NCI-H1092 treated with DMSO at 0.1 percent for 48 hours (cell line): ENCODE measurements at regions not wholly inside any gene's neighbourhood (a gene's known extent, or its start where the extent isn't known, plus 50 kb on each side); places are given as distances from the start of the nearest gene placed in this dataset.
"Not testable (repeated sequence)": the region's sequence is repeated elsewhere in the genome, so short reads cannot be mapped to it uniquely, and the experiment has no call there.

Experiments
- DNase-seq: peaks from one replicate; lab custom pipeline; 2025; lab: John Stamatoyannopoulos, UW

DNA sequence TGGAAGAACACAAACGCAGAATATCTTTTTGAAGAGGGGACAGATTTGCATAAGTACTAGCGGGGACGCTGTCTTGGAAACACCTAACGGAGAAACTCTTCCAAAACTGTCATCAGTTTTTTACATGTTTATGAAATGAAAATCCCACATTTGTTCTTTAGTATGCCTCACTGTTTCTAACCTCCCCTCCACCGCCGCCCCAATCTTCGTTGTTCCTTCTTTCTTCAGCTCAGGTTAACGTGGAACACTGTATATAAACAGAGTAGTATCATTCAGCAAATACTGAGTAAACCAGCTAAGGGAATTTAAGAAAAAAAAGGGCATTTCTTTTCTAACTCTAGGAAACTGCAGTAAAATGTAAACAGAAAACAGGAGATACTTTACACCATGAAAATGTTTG is 2345.6 kb downstream of the PCDH7 start:
- no peak for DNase-seq

GRCh38 chr4:33067221-33067620 is 2347.1 kb downstream of the PCDH7 start:
- DNase-seq: no peak

- DNase-seq: no peak
Measured at GRCh38 chr4:33068539-33068938, 2348.4 kb downstream of the PCDH7 start.

- no peak for DNase-seq
Measured at GRCh38 chr4:33071535-33071934, 2351.4 kb downstream of the PCDH7 start.

DNA sequence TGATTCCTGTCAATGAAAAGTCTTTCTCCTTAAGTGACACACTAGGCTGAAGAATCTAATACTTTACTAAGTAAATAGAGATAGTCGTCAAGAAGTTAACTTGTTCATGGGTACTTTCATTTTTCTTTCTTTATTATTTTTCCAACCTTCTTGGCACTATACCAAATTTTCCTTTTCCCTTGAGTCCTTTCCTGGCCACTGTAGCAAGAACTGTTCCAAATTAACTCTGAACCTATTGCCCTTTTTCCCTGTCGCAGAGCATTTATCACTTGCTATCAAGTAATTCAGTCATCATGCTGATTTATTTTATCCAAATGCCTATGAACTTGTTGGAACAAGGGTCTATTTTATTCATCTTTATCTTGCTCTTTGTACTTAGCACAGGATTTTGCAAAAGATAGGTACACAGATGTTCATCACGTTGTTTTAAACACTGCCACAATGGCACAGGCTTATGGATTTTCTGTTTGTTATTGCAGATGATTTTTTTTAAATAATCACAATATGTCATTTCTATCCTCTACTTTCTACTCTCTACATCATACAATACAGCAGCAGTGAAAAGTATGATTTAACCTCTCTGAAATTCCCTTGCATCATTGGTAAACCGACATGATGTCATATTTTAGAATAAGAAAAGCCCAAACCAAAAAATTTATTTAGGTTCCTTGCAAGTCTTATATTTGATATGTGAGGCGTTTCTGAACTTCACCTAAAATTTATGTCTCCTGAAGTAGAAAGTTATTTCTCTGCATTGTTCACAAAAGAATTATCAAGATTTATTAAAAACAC is 2352.3 kb downstream of the PCDH7 start:
- no peak for DNase-seq

DNA sequence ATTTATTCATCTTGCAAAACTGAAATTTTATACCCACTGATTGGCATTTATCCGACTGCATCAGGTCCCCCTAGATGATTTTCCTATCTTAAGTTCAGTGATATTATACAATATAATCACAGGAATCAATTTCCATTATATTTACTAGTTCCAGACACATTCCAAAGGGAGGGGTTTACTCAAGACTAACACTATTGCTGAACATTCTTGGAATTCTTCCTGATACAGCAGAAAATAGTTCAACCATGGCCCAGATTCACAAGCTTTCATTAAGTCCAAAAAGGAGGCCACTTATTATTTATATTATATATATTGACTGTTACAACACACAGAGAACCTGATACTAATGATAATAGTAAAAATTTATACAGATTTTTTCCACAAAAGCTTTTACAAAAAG is 2353.6 kb downstream of the PCDH7 start:
- DNase-seq: no peak

- DNase-seq: no peak
Measured at GRCh38 chr4:33078145-33078544, 2358.0 kb downstream of the PCDH7 start.

DNA sequence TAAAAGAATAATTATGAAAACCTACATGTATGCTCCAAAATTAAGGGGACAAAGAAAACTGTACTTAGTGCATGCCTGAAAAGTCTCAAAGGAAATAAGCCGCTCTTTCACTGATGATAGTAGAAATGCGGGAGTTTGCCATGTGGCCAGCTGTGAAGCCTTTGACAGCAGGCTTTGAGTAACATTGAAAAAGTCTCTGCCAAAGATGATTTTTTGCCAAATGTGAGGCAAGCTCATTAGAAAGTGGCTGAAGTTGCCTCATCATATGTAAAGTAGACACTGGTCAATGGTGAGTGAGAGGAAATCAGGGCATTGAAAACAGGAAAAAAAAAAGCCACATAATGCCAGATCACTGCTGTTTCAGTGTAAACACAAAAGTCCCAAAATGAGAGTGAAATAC is 2360.1 kb downstream of the PCDH7 start:
- no peak for DNase-seq

- no peak for DNase-seq
Measured at GRCh38 chr4:33085709-33086108, 2365.5 kb downstream of the PCDH7 start.

- no peak for DNase-seq
Measured at GRCh38 chr4:33086331-33086925, 2366.3 kb downstream of the PCDH7 start.

- DNase-seq: no peak
Measured at GRCh38 chr4:33088713-33089112, 2368.5 kb downstream of the PCDH7 start.

DNA sequence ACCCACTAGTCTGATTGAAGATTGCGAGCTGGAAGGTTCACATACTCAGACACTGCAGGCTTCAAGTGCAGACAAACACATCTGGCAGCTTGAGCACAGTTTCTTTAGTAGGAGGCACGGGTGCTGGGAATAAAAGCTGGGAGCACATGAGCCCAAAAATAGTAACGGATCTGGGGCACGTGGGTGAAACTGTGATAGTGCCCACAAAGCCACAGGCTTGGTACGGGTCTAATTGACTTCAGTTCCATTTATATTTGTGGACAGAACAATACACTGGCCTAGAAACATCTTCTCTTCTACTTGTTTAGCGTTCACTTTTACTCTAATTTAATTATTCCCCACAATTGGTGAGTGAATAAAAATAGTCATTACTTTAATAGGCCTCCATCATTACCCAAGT is 2370.7 kb downstream of the PCDH7 start:
- no peak for DNase-seq

DNA sequence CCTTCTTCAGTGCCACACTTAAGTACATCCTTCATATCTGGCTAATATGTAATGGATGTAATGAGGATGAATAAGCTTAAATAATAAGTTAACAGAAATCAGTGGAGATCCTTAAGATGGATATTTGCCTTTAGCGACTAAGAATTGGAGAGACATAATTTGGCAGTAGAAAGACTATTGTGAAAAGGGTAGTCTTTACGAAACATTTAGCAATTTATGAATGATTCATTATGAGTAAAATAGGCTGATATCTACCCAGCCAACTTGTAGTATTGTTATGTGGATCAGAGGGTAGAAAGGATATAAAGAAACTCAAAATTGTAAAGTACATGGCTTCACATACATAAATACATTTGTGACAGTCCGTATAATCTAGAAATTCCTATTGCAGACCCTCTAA is 2371.8 kb downstream of the PCDH7 start:
- no peak for DNase-seq

DNA sequence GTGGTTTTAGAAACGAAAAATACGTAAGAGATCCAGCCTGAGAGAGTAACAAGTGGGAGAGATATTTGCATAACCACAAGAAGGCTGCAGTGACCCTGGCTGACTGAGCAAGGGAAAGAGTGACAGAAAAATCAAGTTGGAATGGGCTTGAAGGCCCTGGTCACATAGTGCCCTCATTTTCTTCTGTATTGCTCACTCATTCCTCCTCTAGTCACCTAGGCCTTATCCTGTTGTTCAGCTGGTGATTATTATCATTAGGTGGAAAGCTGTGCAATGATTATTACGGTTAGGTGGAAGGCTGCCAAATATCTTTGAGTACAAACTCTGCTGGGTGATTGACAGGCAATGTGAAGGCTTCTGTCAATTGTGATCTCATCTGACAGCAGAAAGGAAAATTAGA is 2384.1 kb downstream of the PCDH7 start:
- DNase-seq: no peak

GRCh38 chr4:33107814-33108213 is 2387.6 kb downstream of the PCDH7 start:
- DNase-seq: no peak

DNA sequence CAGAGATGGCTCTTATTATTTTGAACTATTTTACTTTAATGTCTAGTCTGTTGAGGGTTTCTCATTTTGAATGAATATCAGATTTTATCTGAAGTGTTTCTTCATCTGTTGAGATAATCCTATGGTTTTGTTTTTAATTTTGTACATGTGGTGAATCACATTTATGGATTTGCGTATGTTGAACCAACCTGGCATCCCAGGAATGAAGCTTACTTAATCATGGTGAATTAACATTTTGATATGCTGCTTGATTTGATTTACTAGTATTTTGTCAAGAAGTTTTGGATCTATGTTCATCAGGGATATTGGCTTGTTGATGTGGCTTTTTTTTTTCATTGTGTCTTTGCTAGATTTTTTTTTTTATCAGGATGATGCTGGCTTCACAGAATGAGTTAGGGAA is 2390.9 kb downstream of the PCDH7 start:
- DNase-seq: no peak

- DNase-seq: no peak
Measured at GRCh38 chr4:33116871-33117270, 2396.7 kb downstream of the PCDH7 start.

DNA sequence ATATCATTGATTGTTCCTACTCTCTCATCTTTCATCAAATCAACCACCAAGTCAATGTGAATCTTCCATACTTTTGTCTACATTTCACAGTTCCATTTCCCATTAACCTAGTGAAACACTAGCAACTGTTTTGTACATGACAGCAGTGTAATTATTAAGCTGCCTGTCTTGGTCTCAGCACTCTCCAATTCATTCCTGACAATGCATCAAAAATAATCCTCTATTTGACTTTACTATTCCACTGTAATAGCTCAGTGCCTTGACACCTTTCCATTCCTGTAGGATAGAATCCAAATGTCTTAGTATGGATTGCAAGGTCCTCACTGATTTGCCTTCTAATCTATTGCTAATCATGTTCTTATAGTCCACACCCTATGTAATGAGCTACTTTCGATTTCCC is 2405.8 kb downstream of the PCDH7 start:
- no peak for DNase-seq

DNA sequence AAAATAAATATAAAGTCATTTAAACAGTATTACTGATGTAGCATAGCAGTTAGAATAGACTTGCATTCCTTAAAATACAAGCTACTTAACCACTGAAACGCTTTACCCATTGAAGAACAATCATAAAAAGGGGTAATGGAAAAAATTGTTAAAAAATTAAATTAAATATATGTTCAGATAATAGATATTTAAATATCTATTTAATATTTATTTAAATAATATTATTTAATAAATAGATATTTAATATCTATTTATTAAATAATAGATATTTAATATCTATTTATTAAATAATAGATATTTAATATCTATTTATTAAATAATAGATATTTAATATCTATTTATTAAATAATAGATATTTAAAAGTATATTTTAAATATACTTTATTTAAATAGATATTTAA is 2410.5 kb downstream of the PCDH7 start:
- not testable (repeated sequence) for DNase-seq

- no peak for DNase-seq
Measured at GRCh38 chr4:33133723-33134122, 2413.6 kb downstream of the PCDH7 start.

DNA sequence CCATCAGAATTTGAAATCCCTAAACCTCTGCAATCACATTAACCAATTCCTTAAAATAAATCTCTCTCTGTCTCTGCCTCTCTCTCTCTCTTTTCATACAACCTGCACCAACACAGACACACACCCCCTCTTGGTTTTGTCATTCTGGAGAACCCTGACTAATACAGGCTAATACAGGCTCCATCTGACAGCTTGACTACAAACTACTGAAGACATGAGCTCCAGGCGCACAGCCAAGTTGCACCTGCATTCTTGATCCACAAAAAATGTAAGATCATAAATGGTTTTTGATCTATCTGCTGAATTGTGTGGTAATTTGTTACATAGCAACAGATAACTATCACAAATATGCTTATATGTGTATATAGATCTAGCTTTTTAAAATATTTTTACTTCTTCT is 2414.2 kb downstream of the PCDH7 start:
- DNase-seq: no peak

DNA sequence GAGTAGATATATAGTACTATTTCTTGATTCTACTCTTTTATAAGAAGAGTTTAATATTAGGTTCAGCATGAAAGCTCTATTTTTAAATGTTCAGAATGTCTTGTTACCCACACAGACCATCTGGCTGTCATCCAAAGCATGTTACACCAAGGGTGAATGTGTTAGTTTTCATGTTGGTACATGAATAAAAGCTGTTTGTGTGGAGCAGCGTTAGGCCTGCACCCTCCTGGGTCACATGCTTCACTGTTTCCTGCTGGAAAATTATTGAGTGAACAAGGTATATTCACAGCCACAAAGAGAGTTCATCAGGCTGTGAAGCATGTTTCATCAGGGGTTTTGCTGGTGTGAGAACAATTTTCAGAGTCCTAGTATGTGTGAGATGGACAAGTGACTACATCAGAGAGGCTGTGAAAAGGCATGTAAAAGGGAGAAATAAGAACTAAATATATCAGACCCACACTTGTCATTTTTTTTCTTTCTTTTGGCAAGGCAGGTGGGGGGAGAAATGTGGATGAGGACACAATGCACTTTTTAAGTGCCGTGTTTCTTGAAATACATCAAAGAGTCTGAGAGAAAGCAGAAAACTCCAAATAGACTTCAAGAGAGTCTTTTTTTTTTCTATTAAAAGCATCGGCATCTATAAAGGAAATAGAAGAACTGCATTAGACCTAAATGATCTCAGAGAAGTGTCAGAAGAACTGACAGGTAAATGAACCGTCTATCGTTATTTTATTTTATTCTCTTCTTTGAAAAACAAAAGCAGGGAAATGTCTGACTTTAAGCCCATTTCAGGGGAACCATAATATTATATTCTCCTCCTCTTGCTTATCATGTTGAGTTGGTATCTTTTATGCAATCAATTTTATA is 2429.7 kb downstream of the PCDH7 start:
- DNase-seq: no peak

DNA sequence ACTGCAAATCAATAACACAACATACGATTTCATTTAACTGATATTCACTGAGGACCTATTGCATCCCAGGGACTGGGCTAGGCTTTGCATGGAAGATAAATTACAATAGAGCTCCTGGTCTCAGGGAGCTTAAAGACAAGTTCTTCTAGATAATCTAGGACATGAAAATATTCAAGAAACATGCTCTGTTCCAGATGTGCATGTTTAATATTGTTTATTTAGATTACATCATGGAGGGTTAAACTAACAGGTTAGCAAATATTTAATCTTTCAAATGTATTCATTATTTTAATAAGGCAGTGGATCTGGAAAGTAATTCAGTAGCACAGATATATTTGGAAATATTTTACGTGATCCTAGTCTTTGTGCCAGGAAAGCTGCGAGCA is 2430.3 kb downstream of the PCDH7 start:
- no peak for DNase-seq
